Right lobe of liver (tissue), 4 donors: ENCODE measurements at regions not wholly inside any gene's neighbourhood (a gene's known extent, or its start where the extent isn't known, plus 50 kb on each side); places are given as distances from the start of the nearest gene placed in this dataset.

Experiments
- POLR2A ChIP-seq: fragments of 450-650 bp; IDR thresholded peaks from one replicate; pipeline ENCODE4 v1.6.1; 2017; ENCODE audit warnings: antibody characterized with exemption, mild to moderate bottlenecking
- TF ChIP-seq, protein P1 (sequence below), 4 donors: fragments of 200-600 bp in 3 of 4; fragments of 450-650 bp in 1 of 4; IDR thresholded peaks; one replicate each; pipeline versions ENCODE4 v1.5.1 to v1.8.0; 2016 to 2022; ENCODE audit warnings: antibody characterized with exemption in 4 of 4, mild to moderate bottlenecking in 2 of 4
- donor health status: DM: no; HTN: no; CAD: no.
- donor health status: DM: no; HTN: no; CAD: no.
- donor health status: DM: no; HTN: yes; CAD: no.

DNA sequence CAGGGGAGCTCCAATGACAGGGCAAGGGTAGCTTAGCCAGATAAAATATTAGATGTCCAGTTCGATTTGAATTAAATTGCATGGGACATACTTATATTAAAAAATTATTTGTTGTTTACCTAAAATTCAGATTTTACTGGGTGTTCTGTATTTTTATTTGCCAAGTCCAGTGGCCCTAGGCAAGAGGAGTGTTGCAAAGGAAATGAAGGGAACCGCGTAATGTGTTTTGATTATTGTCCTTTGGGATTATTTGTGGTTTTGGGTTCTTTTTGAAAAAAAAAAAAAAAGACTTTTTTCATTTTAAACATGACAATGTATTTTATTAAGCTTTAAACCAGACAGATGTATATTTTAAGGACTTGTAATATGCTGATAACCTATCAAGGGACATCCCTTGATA is 179.3 kb downstream of the C9orf152 start:
- TF ChIP-seq, protein P1, sequence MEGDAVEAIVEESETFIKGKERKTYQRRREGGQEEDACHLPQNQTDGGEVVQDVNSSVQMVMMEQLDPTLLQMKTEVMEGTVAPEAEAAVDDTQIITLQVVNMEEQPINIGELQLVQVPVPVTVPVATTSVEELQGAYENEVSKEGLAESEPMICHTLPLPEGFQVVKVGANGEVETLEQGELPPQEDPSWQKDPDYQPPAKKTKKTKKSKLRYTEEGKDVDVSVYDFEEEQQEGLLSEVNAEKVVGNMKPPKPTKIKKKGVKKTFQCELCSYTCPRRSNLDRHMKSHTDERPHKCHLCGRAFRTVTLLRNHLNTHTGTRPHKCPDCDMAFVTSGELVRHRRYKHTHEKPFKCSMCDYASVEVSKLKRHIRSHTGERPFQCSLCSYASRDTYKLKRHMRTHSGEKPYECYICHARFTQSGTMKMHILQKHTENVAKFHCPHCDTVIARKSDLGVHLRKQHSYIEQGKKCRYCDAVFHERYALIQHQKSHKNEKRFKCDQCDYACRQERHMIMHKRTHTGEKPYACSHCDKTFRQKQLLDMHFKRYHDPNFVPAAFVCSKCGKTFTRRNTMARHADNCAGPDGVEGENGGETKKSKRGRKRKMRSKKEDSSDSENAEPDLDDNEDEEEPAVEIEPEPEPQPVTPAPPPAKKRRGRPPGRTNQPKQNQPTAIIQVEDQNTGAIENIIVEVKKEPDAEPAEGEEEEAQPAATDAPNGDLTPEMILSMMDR (IDR thresholded peaks at IDR 0.05): no peak
- TF ChIP-seq POLR2A: no peak
